HEK293 (cell line): ENCODE measurements at regions not wholly inside any gene's neighbourhood (a gene's known extent, or its start where the extent isn't known, plus 50 kb on each side); places are given as distances from the start of the nearest gene placed in this dataset.

ENCODE experiments used
- CTCF ChIA-PET: fragments of 350-600 bp; formaldehyde crosslinking; extraction: SDS; loops from one replicate; lab custom pipeline; 2021; ENCODE audit warnings: antibody characterized with exemption; lab: Yijun Ruan, JAX
- POLR2A ChIA-PET: fragments of 300-600 bp; formaldehyde crosslinking; extraction: SDS; loops from one replicate; lab custom pipeline; 2020; ENCODE audit warnings: antibody characterized with exemption, inconsistent platforms; lab: Yijun Ruan, JAX
- H3K27ac ChIP-seq: fragments of 200-500 bp; sonication (Bioruptor generic); 2 replicates; pipeline ENCODE4 v1.5.1; 2014; ENCODE audit warnings: low read depth, low read length, control low read depth, inconsistent platforms; ENCODE audit errors: extremely low read depth
- H3K36me3 ChIP-seq, 2 experiments: fragments of 200-500 bp in 1 of 2; sonication (Bioruptor generic) in 1 of 2; 1 replicate in 1 of 2; 2 replicates in 1 of 2; pipeline ENCODE4 v1.5.1; 2014 to 2017; ENCODE audit warnings: inconsistent platforms in 2 of 2, low read length in 2 of 2; ENCODE audit not compliant: control insufficient read depth in 2 of 2, insufficient read depth in 1 of 2
- H3K4me1 ChIP-seq: fragments of 200-500 bp; sonication (Bioruptor generic); 2 replicates; pipeline ENCODE4 v1.5.1; 2014; ENCODE audit warnings: mild to moderate bottlenecking, low read length, inconsistent platforms; ENCODE audit not compliant: control insufficient read depth, insufficient read depth
- H3K4me3 ChIP-seq: 2 replicates; pipeline ENCODE4 v1.5.1; 2011; ENCODE audit warnings: low read depth, mild to moderate bottlenecking, control low read depth, low read length, moderate library complexity
- H3K9me3 ChIP-seq: fragments of 200-500 bp; sonication (Bioruptor generic); 2 replicates; pipeline ENCODE4 v1.5.1; 2014; ENCODE audit warnings: low read depth, low read length, inconsistent platforms; ENCODE audit not compliant: control insufficient read depth, insufficient read depth
- BCL11B ChIP-seq: fragments of 450-650 bp; formaldehyde crosslinking; IDR thresholded peaks from 2 replicates; pipeline ENCODE4 v1.5.1; 2016; ENCODE audit warnings: low read depth, missing biosample characterization, missing genetic modification characterization
- GLI2 ChIP-seq: fragments of 450-650 bp; formaldehyde crosslinking; IDR thresholded peaks from 2 replicates; pipeline ENCODE4; 2017; ENCODE audit warnings: missing biosample characterization, missing genetic modification characterization, low read depth, borderline replicate concordance
- PATZ1 ChIP-seq: fragments of 450-650 bp; formaldehyde crosslinking; IDR thresholded peaks from 2 replicates; pipeline ENCODE4 v1.5.1; 2016; ENCODE audit warnings: missing biosample characterization, missing genetic modification characterization
- REST ChIP-seq: fragments of 450-650 bp; formaldehyde crosslinking; IDR thresholded peaks from 2 replicates; pipeline ENCODE4 v1.5.1; 2016; ENCODE audit warnings: missing biosample characterization, missing genetic modification characterization
- SCRT2 ChIP-seq: fragments of 450-650 bp; formaldehyde crosslinking; IDR thresholded peaks from 2 replicates; pipeline ENCODE4 v1.5.1; 2016; ENCODE audit warnings: missing biosample characterization, missing genetic modification characterization
- SP7 ChIP-seq: fragments of 450-650 bp; formaldehyde crosslinking; IDR thresholded peaks from 2 replicates; pipeline ENCODE4 v1.5.1; 2016; ENCODE audit warnings: missing biosample characterization, missing genetic modification characterization
- ZBTB1 ChIP-seq: fragments of 450-650 bp; formaldehyde crosslinking; IDR thresholded peaks from 2 replicates; pipeline ENCODE4 v1.5.1; 2016; ENCODE audit warnings: missing biosample characterization, missing genetic modification characterization
- ZNF121 ChIP-seq: fragments of 450-650 bp; formaldehyde crosslinking; IDR thresholded peaks from 2 replicates; pipeline ENCODE4 v1.5.1; 2016; ENCODE audit warnings: missing biosample characterization, missing genetic modification characterization
- ZNF223 ChIP-seq: fragments of 450-650 bp; formaldehyde crosslinking; IDR thresholded peaks from 2 replicates; pipeline ENCODE4 v1.5.1; 2016; ENCODE audit warnings: missing biosample characterization, missing genetic modification characterization
- ZNF391 ChIP-seq: fragments of 450-650 bp; formaldehyde crosslinking; IDR thresholded peaks from 2 replicates; pipeline ENCODE4 v1.5.1; 2016; ENCODE audit warnings: low read depth, missing biosample characterization, missing genetic modification characterization, borderline replicate concordance
- ZNF404 ChIP-seq: fragments of 450-650 bp; formaldehyde crosslinking; IDR thresholded peaks from 2 replicates; pipeline ENCODE4 v1.5.1; 2017; ENCODE audit warnings: missing biosample characterization, missing genetic modification characterization
- ZNF549 ChIP-seq: fragments of 450-650 bp; IDR thresholded peaks from 2 replicates; pipeline ENCODE4 v1.5.1; 2018; ENCODE audit warnings: missing biosample characterization, missing genetic modification characterization, mild to moderate bottlenecking, inconsistent platforms, moderate library complexity
- ZNF580 ChIP-seq: fragments of 450-650 bp; formaldehyde crosslinking; IDR thresholded peaks from 2 replicates; pipeline ENCODE4 v1.5.1; 2016; ENCODE audit warnings: missing biosample characterization, missing genetic modification characterization
- ZNF629 ChIP-seq: fragments of 450-650 bp; formaldehyde crosslinking; IDR thresholded peaks from 2 replicates; pipeline ENCODE4 v1.5.1; 2017; ENCODE audit warnings: missing biosample characterization, missing genetic modification characterization
- ZNF639 ChIP-seq: fragments of 450-650 bp; formaldehyde crosslinking; IDR thresholded peaks from 2 replicates; pipeline ENCODE4 v1.5.1; 2016; ENCODE audit warnings: missing biosample characterization, missing genetic modification characterization
- ZNF707 ChIP-seq: fragments of 450-650 bp; formaldehyde crosslinking; IDR thresholded peaks from 2 replicates; pipeline ENCODE4 v1.5.1; 2016; ENCODE audit warnings: missing biosample characterization, missing genetic modification characterization
- ZSCAN5A ChIP-seq: fragments of 450-650 bp; formaldehyde crosslinking; IDR thresholded peaks from 2 replicates; pipeline ENCODE4 v1.5.1; 2016; ENCODE audit warnings: missing biosample characterization, missing genetic modification characterization

- peak; percentile 60; the same call in 1 of the 2 replicates for TF ChIP-seq REST (tag by site-specific recombination)
- no peak for TF ChIP-seq ZSCAN5A (tag by site-specific recombination)
- 0 out of 2 replicates have a peak, but pooled peaks have one; percentile 11 for TF ChIP-seq SCRT2 (tag by site-specific recombination)
- Histone ChIP-seq H3K36me3 (no peaks in the 10 kb centered on the region), H3K27ac (no peak overlapping the region), H3K4me1 (no peaks in the 10 kb centered on the region), H3K9me3 (no peaks in the 10 kb centered on the region), H3K4me3 (no peak overlapping the region)
- CTCF ChIA-PET = no interaction called here
- POLR2A ChIA-PET = no interaction called here
These were observed 377.9 kb downstream of the ARL6IP6 start for GRCh38 chr2:153096272-153096671.

GRCh38 chr2:153091344-153091743, 372.9 kb downstream of the ARL6IP6 start:
- no peaks in the 10 kb centered on the region for H3K36me3 ChIP-seq
- H3K9me3 ChIP-seq = no peaks in the 10 kb centered on the region
- ChIA-PET POLR2A (no interaction called here), CTCF (no interaction called here)
- H3K27ac ChIP-seq = no peak overlapping the region
- no peaks in the 10 kb centered on the region for H3K4me1 ChIP-seq
- no peak overlapping the region for H3K4me3 ChIP-seq
- TF ChIP-seq ZNF391 (no peak), ZNF707 (no peak), ZNF223 (tag by site-specific recombination) (no peak), ZBTB1 (tag by site-specific recombination) (no peak), BCL11B (tag by site-specific recombination) (no peak)

GRCh38 chr2:153079315-153079714, 360.9 kb downstream of the ARL6IP6 start:
- no peak for TF ChIP-seq SP7 (tag by site-specific recombination)
- H3K27ac ChIP-seq = no peak overlapping the region
- ChIA-PET POLR2A (no interaction called here), CTCF (interaction anchor here (0.7 kb wide), 1 partner anchor 9 kb away, joined by 4 read pairs; no protein-coding TSS in a partner anchor)
- no peaks in the 10 kb centered on the region for H3K4me1 ChIP-seq
- no peaks in the 10 kb centered on the region for H3K36me3 ChIP-seq
- H3K9me3 ChIP-seq = no peaks in the 10 kb centered on the region
- H3K4me3 ChIP-seq = no peak overlapping the region

- CTCF ChIA-PET = no interaction called here
These were observed 358.9 kb downstream of the ARL6IP6 start for GRCh38 chr2:153077311-153077710.

GRCh38 chr2:153074207-153074606, 355.8 kb downstream of the ARL6IP6 start:
- no peaks in the 10 kb centered on the region for H3K9me3 ChIP-seq
- no peak overlapping the region for H3K4me3 ChIP-seq
- H3K4me1 ChIP-seq = no peaks in the 10 kb centered on the region
- H3K27ac ChIP-seq = no peak overlapping the region
- H3K36me3 ChIP-seq = no peaks in the 10 kb centered on the region
- ChIA-PET POLR2A (no interaction called here), CTCF (interaction anchor here (0.7 kb wide), 1 partner anchor 114 kb away, joined by 3 read pairs; no protein-coding TSS in a partner anchor)
- no peak for TF ChIP-seq SCRT2 (tag by site-specific recombination)
- no peak for TF ChIP-seq ZNF639 (tag by site-specific recombination)
- no peak for TF ChIP-seq ZNF404 (tag by site-specific recombination)
- no peak for TF ChIP-seq ZNF629 (tag by site-specific recombination)
- no peak for TF ChIP-seq PATZ1 (tag by site-specific recombination)
- TF ChIP-seq GLI2 (tag by site-specific recombination) = no peak
- no peak for TF ChIP-seq ZNF580 (tag by site-specific recombination)

More at GRCh38 chr2:153077311-153077710, 358.9 kb downstream of the ARL6IP6 start:
- H3K36me3 ChIP-seq = no peaks in the 10 kb centered on the region
- TF ChIP-seq ZNF121 (tag by site-specific recombination) (no peak), ZNF549 (tag by site-specific recombination) (peak; percentile 49; the same call in 1 of the 2 replicates)
- no peaks in the 10 kb centered on the region for H3K4me1 ChIP-seq
- H3K9me3 ChIP-seq = no peaks in the 10 kb centered on the region
- no peak overlapping the region for H3K27ac ChIP-seq
- H3K4me3 ChIP-seq = no peak overlapping the region
- POLR2A ChIA-PET = no interaction called here
